ENCODE measurements at regions not wholly inside any gene's neighbourhood (a gene's known extent, or its start where the extent isn't known, plus 50 kb on each side); places are given as distances from the start of the nearest gene placed in this dataset.

DNA sequence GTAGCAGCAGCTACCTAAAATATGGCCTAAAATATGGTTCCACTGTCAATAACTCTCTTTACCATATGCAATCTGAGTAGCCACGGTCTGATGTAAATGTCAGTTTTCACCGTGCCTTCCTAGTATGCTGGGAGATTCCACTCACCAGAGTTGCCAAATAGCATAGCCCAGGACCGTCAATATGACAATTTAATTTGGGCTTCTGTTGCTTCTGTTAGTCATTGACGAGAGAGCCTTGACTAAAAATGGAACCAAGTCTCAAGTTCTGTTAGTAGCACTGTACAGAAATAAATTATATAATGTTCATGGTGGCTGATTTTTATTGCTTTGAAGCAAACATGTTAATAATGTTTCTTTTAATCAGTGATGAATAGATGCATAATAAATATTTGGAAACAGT lies 348.4 kb downstream of the BCAT1 start:
- no peak for DNase-seq

DNA sequence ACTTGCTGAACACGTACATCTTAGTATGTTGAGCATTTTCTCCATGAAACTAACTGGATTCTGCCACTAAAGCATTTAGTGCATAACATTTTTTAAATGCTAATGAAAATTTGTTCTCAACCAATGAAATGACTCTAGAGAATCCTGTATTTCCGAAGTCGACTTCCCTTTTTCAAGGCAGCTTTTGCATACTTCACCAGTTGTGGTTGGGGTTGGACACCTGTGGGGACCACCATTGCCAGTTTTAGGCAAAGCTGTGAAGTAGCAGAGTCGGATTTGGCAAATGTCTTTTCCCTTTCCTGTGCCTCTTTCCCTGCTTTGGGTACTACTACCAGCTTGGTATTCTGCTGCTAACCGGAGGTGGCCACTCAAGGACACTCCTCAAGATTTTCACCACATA lies 349.2 kb downstream of the BCAT1 start:
- no peak for DNase-seq

DNA sequence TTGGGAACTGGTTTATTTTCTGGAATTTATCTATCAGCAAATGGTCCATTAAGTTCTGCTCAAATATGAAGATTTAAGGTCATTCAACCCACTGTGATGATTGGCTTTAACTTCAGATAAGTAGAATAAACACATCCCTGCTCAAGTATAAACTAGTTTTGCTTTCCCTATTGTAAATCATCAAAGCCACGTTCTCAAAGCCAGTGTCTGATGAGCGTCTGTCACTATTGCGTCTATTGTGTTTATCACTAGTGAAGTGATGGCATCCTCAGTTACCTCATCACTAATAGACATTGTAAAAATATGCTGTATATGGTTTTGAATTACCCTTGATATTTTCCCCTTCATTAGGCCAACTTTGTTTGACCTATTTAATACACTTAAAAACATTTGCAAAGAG lies 351.3 kb downstream of the BCAT1 start:
- no peak for DNase-seq

DNA sequence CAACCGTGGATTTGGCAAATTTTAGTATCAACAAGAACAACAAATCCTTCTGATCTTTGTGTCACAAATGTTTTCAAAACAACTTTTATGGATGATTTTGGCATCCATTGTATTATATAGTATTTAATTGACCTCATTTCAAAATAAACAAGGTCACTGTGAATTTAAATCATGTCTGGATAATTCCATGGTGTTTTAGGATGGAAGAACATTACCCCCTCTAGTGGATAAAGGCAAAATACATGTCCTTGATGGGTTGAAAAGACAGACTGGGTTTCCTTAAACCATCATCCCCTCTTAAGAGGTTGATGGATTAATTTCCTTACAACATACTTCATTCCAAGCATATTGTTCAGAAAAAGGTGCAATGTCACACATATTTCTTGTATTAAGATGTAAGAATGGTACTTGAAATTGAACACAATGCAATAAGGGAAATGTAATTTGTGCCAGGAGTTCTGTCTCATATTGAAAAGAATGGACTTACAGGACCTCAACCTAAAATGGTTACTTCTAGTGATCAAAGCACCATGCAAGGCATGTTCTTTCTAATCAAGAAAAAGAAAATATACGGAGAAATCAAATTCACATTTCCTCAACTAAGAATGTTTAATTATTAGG lies 352.0 kb downstream of the BCAT1 start:
- DNase-seq, result no peak

DNA sequence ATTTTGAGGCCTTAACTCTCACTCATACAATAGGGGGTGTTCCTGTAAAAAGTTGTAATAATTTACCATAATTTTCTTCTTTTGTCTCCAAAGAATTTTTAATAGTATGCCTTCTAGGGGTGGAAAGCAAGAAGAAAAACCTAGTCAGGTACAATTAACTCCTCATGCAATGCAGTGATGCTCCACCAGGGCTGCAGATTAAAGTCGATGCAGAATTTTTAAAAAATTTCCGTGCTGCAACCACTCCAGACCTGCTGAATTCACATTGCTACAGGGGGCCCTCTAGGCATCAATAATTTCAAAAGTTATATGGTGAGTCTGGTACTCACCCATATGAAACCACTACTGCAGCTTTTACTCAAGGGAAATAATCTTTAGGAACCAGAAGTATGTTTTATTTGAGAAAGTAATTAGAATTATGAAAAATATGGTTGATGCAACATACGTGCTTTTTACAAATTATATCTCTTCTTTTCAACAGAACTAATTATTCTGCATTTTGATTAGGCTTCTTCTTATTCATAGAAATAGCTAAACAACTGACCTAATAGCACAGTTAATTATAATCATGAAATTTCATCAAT lies 353.2 kb downstream of the BCAT1 start:
- no peak for DNase-seq

DNA sequence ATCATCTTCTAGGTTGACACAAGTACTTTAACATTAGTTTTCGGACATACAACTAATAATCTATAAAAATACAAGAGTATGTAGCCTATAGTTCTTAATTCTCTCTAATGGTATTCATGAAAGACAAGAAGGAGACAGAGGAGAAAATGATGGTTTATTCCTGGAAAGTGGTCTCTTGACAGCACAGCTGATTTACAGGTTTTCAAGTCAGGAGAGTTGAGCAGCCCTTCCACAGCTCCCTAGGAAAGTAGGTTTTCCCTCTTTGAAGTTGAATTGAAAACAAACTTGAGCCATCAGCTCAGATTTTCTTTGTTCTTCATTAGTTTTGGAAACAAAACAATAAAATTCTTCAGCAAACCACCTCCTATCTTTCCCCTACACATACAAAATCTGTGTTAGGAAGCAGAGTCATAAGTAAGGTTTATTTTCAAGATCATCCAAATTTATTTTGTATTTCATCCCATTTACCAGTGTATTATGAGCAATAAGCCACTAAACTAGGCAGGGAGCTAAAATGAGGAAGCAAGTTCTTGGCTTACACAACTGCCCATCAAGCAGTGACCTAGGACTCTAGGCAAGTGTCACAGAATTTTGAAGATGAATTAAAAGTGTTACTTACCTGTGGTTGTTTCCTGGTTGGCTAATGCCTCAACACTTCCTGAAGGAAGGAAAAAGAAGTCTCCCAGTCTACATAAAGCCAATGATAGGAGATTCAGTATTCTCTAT lies 357.0 kb downstream of the BCAT1 start:
- DNase-seq, result no peak

DNA sequence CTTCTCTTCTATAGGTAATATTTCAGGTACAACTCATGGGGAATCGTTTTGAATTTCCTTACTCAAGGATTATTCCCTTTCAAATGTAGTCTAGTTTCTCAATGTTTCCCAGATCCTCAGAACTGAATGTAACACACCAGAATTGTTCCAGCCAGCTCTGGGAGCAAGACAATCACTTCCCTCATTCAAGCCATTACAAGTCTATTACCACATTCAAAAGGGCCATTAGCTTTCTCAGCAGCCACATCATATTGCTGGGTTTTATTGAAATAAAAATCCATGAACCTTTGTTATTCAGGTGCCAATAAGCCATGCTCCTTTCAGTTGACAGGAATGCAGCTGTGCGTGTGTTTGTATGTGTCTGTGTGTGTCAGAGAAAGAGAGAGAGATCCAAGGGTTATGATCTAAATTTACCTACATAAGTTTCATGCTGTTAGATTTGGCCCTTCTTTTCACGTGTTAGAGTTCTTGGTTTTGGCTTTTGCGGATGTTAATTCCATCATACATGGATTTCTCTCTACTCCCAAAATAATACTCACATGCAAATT lies 357.7 kb downstream of the BCAT1 start:
- no peak for DNase-seq

DNA sequence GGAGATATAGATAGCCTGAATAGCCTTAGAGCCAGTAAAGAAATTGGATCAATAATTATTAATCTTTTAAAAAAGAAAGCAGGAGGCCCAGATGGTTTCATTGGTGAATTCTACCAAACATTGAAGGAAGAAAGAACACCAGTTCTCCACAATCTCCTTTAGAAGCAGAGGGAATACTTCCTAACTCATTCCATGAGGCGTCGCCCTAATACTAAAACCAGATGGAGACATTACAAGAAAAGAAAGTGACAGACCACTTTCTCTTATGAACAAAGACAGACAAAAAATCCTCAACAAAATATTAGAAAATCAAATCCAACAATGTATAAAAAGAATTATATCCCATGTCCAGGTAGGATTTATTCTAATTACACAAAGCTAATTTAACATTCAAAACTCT lies 362.6 kb downstream of the BCAT1 start:
- DNase-seq, result no peak

DNA sequence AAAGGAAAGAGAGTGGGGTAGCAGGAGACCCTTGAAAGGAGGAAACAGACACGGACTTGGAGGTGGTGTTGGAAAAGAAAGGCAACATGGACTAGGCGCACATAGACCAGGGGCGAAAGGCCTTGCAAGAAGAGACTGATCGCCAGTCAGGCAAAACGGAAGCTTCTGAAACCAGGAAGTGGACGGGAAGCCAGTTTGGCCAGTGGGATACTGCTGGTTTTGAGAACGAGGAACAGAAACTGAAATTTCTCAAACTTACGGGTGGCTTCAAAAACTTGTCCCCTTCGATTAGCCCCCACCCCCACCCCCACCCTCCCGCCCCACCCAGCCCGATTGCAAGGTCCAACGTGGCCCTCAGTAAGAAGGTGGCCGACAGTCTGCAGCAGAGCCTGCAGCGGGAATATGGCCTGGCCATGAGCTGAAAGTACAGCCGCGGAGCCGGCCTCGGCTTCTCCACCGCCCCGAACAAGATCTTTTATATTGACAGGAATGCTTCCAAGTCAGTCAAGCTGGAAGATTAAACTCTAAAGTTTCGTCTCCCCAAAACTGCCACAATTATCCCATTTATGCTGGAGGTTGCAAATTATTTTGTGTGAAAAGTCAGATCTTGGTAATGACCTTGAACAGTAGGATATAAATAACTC lies 364.7 kb downstream of the BCAT1 start:
- no peak for DNase-seq

DNA sequence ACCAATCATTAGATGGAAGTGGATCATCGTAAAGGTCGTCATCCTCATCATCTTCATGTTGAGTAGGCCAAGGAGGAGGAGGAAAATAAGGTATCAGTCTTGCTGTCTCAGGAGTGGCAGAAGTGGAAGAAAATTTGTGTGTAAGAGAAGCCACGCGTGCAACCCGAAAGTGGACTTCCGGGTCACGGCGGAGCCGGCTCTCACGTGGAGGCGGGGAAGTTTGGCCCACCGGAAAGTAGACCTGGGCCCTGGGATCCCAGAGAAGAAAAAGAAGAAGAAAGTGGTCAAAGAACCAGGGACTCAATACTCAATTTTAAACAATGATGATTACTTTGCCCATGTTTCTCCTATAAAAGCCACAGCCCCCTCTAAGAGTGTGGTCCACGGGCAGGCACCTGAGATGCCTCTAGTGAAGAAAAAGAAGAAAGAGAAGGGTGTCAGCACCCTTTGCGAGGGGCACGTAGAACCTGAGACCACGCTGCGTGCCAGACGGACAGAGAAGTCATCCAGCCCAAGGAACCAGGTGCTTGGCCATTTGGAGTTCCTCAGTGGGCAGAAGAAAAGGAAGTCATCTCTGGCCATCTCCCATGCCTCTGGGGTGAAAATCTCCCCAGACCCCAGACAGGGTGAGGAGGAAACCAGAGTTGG lies 365.8 kb downstream of the BCAT1 start:
- DNase-seq, result no peak

DNA sequence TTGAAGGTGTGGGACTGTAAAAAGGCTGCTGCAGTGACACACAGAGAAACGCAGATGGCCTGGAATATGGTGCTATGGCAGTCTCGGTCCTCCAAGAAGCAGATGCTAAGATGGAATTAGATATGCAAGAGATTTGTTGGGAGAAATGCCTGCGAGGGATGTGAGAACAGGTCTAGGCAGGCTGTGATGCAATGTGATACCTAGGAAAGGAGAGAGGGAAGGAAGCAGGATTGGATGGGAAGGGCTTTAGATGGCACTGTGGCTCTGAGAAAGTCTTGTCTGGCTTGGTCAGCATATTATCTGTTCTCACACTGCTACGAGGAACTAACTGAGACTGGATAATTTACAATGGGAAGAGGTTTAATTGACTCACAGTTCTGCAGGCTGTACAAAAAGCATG lies 374.4 kb downstream of the BCAT1 start:
- DNase-seq, result no peak

DNA sequence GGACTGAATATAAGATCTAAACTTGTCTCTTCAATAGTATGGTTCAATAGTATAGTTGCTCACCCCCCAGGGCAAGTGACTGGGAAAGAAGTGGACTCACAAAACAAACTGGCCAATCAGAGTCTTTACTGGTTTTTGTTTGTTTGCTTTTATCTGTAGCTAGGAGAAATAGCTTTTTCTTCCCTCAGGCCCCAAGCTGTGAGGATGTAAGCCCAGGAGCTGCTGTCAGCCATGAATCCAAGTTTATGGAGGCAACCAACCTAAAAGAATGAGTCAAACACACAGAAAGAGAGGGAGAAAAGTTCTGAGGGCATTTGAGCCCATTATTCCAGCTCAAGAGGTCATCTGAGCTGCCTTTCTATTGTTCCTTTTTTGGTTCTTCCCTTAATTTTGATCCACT lies 375.3 kb downstream of the BCAT1 start:
- no peak for DNase-seq

DNA sequence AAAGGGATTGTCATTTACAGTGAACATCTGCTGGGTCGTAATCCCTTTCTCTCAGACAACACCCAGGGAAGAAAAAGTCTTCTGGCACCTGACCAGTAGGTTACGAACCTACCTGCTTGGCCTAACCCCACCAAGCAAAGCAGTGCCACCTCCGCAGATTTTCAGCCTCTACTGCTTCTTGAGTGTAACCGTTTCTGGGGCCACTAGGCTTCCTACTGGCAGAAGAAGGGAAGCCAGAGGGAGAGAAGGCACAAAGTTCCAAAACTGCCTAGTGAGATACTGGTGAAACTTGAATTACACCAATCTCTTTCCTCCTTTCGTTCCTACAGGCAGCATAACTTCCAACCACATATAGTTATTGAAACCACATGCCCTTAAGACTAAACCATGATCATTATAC lies 383.6 kb downstream of the BCAT1 start:
- DNase-seq, result no peak

DNA sequence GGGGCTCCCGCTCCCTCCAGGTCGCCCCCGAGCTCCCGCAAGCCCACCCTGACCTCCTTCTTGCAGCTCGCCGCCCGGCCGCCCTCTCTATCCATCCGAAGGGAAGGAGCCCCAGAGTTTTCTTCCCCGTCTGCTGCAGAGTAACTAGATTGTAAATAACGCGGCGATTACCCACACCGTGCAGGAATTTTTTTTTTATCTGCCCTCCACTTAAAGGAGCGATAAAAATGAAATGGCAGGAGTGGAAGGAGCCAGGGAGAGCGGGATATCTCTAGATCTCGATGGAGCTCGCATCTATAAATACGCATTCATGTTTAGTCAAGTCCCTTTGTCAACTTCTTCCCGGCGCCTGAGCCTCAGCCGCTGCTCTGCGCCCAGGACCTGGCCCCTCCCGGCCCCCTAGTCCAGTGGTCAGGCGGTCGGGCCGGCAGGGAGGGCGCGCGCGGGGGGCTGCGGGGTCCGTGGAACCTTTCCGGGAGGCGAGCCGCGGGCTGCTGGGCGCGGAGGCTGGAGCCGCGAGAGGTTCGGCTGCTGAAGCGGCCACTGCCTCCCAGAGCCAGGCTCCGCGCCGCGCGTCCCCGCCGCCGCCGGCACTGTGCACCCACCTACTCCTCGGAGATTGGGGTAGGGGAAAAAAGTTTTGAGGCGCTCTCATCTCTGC lies 386.0 kb downstream of the BCAT1 start:
- DNase-seq, result peak; percentile 71

DNA sequence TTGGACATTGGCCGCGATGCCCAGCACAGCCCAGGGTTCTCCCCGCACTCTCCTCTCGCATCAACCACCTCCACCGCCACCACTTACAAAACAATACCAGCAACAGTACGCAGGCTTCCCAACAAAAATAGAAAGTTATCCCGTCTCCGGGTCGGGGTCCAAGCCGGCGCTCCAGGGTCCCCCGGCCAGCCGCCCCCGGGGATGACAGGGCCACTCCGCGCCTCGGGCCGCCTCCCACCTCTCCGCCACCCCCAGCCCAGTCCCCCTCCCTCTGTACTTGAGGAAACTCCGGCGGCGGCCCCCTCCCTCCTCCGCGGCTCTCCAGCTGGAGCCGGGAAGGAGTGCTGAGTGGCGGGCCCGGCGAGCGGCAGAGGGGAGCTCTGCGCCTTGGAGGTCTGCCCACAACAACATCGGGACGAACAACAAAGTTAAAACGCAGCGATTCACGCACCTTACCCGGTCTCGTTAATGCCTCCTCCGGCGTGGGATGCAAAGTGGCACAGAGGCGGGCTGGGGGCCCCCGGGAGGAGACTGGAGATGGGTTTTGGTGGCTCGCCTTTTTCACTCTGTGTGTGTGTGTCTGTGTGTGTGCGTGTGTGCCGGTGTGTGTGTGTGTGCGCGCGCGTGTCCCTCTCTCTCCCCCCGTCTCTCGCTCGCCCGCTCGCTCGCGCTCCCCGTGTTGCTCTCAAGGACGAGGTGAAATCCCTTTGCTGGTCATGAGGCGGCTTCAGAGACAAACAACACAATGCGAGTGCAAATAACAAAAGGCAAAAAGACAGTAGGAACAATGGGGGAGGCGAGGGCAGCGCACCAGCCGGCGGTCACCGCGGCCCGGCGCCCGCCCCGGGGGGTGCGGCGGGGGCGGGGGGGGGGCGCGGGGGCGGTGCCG lies 386.8 kb downstream of the BCAT1 start:
- peak; percentile 87 for DNase-seq

DNA sequence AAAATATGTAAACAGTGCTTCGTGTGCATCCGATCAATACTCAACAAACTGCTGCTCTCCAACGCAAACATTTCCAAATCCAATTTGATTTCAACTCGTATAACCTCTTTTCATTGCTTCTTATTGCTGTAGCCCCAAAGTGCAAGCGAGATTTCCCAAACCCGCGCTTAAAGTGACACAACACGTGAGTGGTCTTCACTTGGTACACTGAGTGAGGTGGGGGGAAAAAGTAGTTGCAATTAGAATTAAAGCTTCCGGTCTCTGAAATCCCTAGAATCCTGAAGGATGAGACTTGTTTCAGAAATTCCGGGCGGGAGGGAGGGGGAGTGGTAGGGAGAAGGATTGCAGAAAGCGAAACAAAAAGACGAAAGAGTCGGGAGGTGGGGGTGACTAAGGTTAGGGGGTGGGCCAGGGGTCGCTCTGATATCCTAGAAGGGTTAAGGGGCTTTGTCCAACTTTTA lies 387.5 kb downstream of the BCAT1 start:
- no peak for DNase-seq

DNA sequence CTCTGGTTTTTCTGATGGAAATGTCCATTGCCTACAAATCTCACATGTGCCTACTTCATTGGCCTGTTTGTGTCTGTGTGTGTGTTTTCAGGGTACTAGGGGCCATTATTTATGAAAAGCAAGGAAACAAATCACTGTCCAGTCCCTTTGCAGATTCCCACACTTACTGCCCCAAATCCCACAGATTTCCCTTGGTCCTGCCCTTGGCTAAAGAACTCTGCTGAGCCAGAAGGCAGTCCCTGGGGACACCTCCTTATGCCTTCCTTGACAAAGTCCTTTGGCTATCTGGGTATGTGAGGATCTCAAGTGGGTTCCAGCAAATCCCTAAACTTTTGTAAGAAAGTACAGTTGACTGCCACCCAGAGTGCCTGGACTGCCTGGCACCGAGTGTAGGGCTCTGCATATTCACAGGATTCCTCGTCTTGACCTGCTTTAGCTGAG lies 388.1 kb downstream of the BCAT1 start:
- DNase-seq, result no peak

DNA sequence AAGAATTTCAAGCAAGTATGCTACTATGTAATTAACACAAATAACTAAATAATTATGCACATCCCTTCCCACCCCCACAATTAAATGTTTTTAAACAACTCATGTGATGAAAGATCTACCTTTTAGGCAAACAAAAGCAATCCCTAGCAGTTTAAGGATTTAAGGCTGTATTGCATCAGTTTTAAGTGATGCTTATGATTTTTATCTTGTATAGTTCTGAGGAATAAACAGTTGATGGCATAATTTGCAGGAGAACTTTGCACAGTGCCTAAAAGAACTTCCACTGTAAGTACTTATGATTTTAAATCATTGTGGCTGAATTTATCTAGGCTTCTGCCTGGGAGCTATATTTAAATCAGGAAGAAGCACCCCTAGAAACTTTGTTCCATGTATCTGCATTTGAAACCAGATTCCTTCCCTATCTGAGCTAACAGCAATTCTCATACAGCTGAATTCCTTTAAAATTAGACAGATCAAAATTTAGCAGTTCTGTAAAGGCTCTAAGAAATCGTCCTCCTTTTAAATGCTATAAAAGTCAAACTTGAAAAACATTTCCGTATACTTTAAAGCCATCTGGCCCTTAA lies 388.6 kb downstream of the BCAT1 start:
- no peak for DNase-seq

DNA sequence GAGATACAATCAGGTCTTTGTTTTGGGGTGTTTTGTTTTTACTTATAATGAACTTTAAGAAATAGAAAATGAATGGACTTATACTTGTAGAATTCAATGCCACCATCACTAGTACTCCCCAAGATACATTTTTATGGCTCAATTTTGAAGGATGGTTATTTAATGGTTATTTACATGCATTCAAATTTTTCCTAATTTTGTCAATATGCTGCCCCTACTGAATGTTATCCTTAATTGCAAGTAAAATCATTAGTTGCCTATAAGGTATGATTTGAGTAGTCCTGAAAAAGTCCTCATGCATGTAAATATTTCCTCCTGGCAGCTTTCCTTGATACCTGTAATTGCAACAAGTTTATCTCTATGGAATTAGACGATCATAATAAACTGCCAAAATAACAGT lies 391.2 kb downstream of the BCAT1 start:
- DNase-seq, result no peak

DNA sequence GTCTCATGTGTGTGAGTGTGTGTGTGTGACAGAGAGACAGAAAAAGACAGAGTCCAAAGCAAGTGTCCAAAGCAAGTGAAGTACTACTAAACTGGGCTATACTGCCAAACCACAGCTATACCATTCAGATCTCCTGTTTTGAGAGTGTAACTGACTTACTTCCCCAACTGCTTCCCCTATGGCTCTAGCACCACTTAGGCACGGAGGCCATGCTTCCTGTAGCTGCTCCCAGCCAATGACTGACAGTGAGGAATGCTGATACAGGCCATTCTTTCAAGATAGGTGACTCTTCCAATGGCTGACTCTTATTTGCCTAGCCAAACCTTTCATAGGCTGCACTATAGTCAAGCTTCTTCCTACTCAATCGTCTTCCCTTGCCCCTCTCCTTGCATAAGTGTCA lies 393.2 kb downstream of the BCAT1 start:
- DNase-seq, result no peak
